GM13977 (cell line): ENCODE measurements at regions not wholly inside any gene's neighbourhood (a gene's known extent, or its start where the extent isn't known, plus 50 kb on each side); places are given as distances from the start of the nearest gene placed in this dataset.

Experiments used
- DNase-seq: peaks from one replicate; pipeline ENCODE4 v3.0.0; 2012; ENCODE audit warnings: low spot score
- CTCF ChIP-seq: IDR thresholded peaks from 2 replicates; pipeline ENCODE4 v1.5.1; 2012; ENCODE audit warnings: mild to moderate bottlenecking, control low read depth; ENCODE audit not compliant: insufficient read depth; ENCODE audit errors: extremely low read depth, missing control alignments
- in situ Hi-C: fragments of 300-500 bp; cut with MboI; formaldehyde crosslinking; loops from one replicate; pipeline ENCODE4 v1.12.0; 2022; ENCODE audit warnings: low sequenced_read_pairs, low pct_unique_long_range_greater_than_20kb, mixed read lengths, inconsistent platforms; ENCODE audit not compliant: unreplicated experiment

- TF ChIP-seq CTCF, result no peak
- no peak for DNase-seq
- in situ Hi-C loops, result no loop called here
These were observed 139.8 kb upstream of the SEMA6D start for GRCh38 chr15:47577461-47577860.

GRCh38 chr15:47582233-47582632, 135.1 kb upstream of the SEMA6D start:
- in situ Hi-C loops, result no loop called here
- TF ChIP-seq CTCF, result no peak
- DNase-seq, result no peak

- no peak for DNase-seq
- TF ChIP-seq CTCF, result no peak
- in situ Hi-C loops, result no loop called here
These were observed 133.0 kb upstream of the SEMA6D start for GRCh38 chr15:47584316-47584715.

- in situ Hi-C loops, result no loop called here
- DNase-seq, result no peak
- no peak for TF ChIP-seq CTCF
These were observed 130.6 kb upstream of the SEMA6D start for GRCh38 chr15:47586653-47587224.

GRCh38 chr15:47587940-47588802, 129.1 kb upstream of the SEMA6D start:
- TF ChIP-seq CTCF, result no peak
- in situ Hi-C loops, result no loop called here
- no peak for DNase-seq

GRCh38 chr15:47588958-47589357, 128.3 kb upstream of the SEMA6D start:
- no peak for DNase-seq
- no peak for TF ChIP-seq CTCF
- in situ Hi-C loops, result no loop called here
